ENCODE measurements at regions not wholly inside any gene's neighbourhood (a gene's known extent, or its start where the extent isn't known, plus 50 kb on each side); places are given as distances from the start of the nearest gene placed in this dataset.
"Not testable (repeated sequence)": the region's sequence is repeated elsewhere in the genome, so short reads cannot be mapped to it uniquely, and the experiment has no call there.

DNA sequence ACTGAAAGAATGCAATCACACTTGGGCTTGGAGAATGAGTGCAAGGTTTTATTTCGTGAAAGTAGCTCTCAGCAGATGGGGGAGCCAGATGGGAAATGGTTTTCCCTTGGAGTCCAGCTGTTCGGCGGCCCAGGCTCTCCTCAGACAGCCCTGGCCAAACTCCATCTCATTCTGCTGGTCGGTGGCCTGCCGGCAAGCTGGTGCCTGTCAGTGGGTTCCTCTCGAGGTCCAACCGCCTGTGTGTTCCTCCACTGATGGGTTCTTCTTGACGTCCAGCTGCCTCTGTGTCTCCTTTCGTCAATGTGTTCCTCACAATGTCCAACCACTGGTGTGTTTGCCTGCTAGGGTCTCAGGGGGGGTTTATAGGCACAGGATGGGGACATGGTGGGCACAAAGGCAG, 80.3 kb downstream of the POU3F4 start:
- Mint-ChIP-seq H3K36me3 (ENCODE audit: low read depth) (no peaks in the 10 kb centered on the region), H3K9me3 (ENCODE audit: low read depth) (peaks cover 27% of the 10 kb centered on the region)

DNA sequence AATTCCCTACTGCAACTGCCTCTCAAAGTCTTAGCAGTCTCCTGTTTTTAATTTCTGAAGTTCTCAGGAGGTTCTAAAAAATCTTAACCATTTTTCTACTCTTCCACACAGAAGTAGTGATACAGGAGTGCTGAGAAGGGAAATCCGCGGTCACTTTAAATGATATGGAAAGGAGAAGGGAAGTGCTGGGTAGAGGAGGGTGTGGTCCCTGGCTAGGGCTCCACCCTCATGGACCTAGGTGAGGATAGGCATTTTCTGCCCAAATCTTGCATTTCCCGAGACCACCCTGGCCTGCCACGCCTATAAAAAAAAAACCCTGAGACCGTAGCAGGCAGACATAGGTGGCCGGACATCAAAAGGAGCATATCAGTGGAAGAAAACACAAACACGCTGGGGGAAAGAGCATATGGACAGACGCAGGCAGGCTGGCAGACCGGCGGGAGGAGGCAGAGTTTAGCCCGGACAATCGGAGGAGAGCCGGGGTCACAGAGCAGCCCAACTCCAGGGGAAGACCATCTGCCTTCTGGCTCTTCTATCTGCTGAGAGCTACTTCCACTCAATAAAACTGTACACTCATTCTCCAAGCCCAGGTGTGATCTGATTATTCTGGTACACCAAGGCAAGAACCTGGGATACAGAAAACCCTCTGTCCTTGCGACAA, 85.7 kb downstream of the POU3F4 start:
- H3K27me3 Mint-ChIP-seq (ENCODE audit: low read depth) = no peaks in the 10 kb centered on the region
- TF ChIP-seq CTCF (IDR thresholded peaks at IDR 0.05) = no peak
- no peak for DNase-seq (ENCODE audit: low spot score)
- peaks cover 9% of the 10 kb centered on the region for H3K9me3 Mint-ChIP-seq (ENCODE audit: low read depth)
- no peak overlapping the region for H3K4me3 Mint-ChIP-seq (ENCODE audit: unreplicated experiment)
- H3K4me1 Mint-ChIP-seq (ENCODE audit: low read depth) = no peaks in the 10 kb centered on the region
- no peak overlapping the region for H3K27ac Mint-ChIP-seq (ENCODE audit: unreplicated experiment)
- no peaks in the 10 kb centered on the region for H3K36me3 Mint-ChIP-seq (ENCODE audit: low read depth)

More for the DNA sequence above, 80.3 kb downstream of the POU3F4 start:
- TF ChIP-seq CTCF (IDR thresholded peaks at IDR 0.05) = no peak
- no peaks in the 10 kb centered on the region for H3K4me1 Mint-ChIP-seq (ENCODE audit: low read depth)
- H3K4me3 Mint-ChIP-seq (ENCODE audit: unreplicated experiment) = no peak overlapping the region
- no peaks in the 10 kb centered on the region for H3K27me3 Mint-ChIP-seq (ENCODE audit: low read depth)
- DNase-seq (ENCODE audit: low spot score) = peak; percentile 54
- H3K27ac Mint-ChIP-seq (ENCODE audit: unreplicated experiment) = no peak overlapping the region

GRCh38 chrX:83630662-83631061, 122.6 kb downstream of the POU3F4 start:
- H3K27me3 Mint-ChIP-seq (ENCODE audit: low read depth) = no peaks in the 10 kb centered on the region
- TF ChIP-seq CTCF (IDR thresholded peaks at IDR 0.05) = no peak
- no peak overlapping the region for H3K4me3 Mint-ChIP-seq (ENCODE audit: unreplicated experiment)
- H3K9me3 Mint-ChIP-seq (ENCODE audit: low read depth) = peaks cover 26% of the 10 kb centered on the region
- peak; percentile 77 for DNase-seq (ENCODE audit: low spot score)
- H3K36me3 Mint-ChIP-seq (ENCODE audit: low read depth) = no peaks in the 10 kb centered on the region
- no peaks in the 10 kb centered on the region for H3K4me1 Mint-ChIP-seq (ENCODE audit: low read depth)
- H3K27ac Mint-ChIP-seq (ENCODE audit: unreplicated experiment) = no peak overlapping the region

- not testable (repeated sequence) for H3K27me3 Mint-ChIP-seq (ENCODE audit: low read depth); DNase-seq (ENCODE audit: low spot score); H3K36me3 Mint-ChIP-seq (ENCODE audit: low read depth); H3K4me3 Mint-ChIP-seq (ENCODE audit: unreplicated experiment); H3K4me1 Mint-ChIP-seq (ENCODE audit: low read depth); H3K27ac Mint-ChIP-seq (ENCODE audit: unreplicated experiment)
- H3K9me3 Mint-ChIP-seq (ENCODE audit: low read depth) = peaks cover 60% of the 10 kb centered on the region
Measured at GRCh38 chrX:83649706-83650105, 141.6 kb downstream of the POU3F4 start.

DNA sequence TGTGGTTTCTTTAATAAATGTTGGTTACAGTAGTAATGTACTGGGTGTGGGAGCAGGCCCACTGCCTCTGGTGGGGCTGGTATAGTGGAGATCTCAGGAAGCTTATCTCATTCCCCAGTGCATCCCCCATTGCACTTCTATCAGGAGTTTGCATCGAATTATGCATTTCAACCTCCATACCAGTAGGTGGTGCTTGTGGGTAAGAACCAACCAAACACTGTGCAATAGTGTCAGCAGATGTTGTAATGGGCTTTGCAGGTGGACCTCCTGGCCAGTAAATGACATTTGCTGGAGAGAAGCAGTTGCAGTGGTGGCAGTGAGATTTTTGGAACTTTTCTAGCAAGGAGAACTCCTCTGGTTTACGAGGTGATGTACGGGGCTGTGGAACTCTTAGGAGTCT, 150.6 kb downstream of the POU3F4 start:
- Mint-ChIP-seq H3K27ac (ENCODE audit: unreplicated experiment) (no peak overlapping the region), H3K4me3 (ENCODE audit: unreplicated experiment) (no peak overlapping the region), H3K27me3 (ENCODE audit: low read depth) (no peaks in the 10 kb centered on the region), H3K4me1 (ENCODE audit: low read depth) (no peaks in the 10 kb centered on the region), H3K9me3 (ENCODE audit: low read depth) (peaks cover 62% of the 10 kb centered on the region), H3K36me3 (ENCODE audit: low read depth) (no peaks in the 10 kb centered on the region)
- DNase-seq (ENCODE audit: low spot score) = no peak
- TF ChIP-seq CTCF (IDR thresholded peaks at IDR 0.05) = peak; percentile 13

Measured in chondrocyte (in vitro differentiated cells).